ENCODE measurements at regions not wholly inside any gene's neighbourhood (a gene's known extent, or its start where the extent isn't known, plus 50 kb on each side); places are given as distances from the start of the nearest gene placed in this dataset.
"Not testable (repeated sequence)": the region's sequence is repeated elsewhere in the genome, so short reads cannot be mapped to it uniquely, and the experiment has no call there.

GRCh38 chr1:170811013-170811412 lies 124.3 kb upstream of the MROH9 start:
- not testable (repeated sequence) for TF ChIP-seq CTCF, POLR2AphosphoS5, POLR2A, EP300 (IDR thresholded peaks at IDR 0.05)
